Prostate gland (tissue), 2 donors: ENCODE measurements at regions not wholly inside any gene's neighbourhood (a gene's known extent, or its start where the extent isn't known, plus 50 kb on each side); places are given as distances from the start of the nearest gene placed in this dataset.

Experiments used
- CTCF ChIP-seq, 4 experiments: fragments of 200-600 bp in 2 of 4; fragments of 450-650 bp in 2 of 4; sonication (generic) in 2 of 4; IDR thresholded peaks; 1 replicate in 3 of 4; 2 replicates in 1 of 4; pipeline ENCODE4 v1.5.1; 2016 to 2019; ENCODE audit warnings: antibody characterized with exemption in 4 of 4, mild to moderate bottlenecking in 2 of 4, moderate library complexity in 2 of 4
- POLR2A ChIP-seq: fragments of 450-650 bp; IDR thresholded peaks from one replicate; pipeline ENCODE4 v1.6.1; 2016; ENCODE audit warnings: antibody characterized with exemption, mild to moderate bottlenecking

DNA sequence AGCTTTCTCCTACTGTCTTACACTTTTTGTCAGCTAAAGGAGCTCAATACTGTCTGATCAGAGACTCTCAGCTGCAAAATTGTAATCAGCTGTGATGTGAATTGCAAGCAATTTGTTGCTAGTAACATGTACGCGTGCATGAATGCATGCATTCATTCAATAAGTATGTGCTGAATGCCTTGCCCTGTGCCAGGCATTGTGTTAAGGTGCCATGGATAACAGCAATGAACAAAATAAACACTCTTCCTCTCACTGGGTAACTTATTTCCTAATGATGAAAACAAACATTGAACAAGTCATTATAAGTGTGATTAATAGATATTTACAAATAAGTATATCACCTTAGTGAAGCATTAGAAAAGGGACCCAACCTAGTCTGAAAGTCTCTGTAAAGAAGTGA lies 163.2 kb upstream of the ARID2 start:
- no peak for TF ChIP-seq CTCF (IDR thresholded peaks at IDR 0.05)
- TF ChIP-seq POLR2A = no peak
